Transverse colon (tissue), 4 donors: ENCODE measurements at regions not wholly inside any gene's neighbourhood (a gene's known extent, or its start where the extent isn't known, plus 50 kb on each side); places are given as distances from the start of the nearest gene placed in this dataset.

Experiments used
- DNase-seq: peaks from one replicate; pipeline ENCODE4 v3.0.0-alpha.2; 2019
- H3K27ac ChIP-seq, 4 donors: fragments of 200-600 bp; sonication (generic); 2 replicates each; pipeline ENCODE4 v1.5.1; 2016 to 2018; ENCODE audit warnings: inconsistent platforms in 4 of 4
- H3K27me3 ChIP-seq: fragments of 200-600 bp; sonication (generic); 2 replicates; pipeline ENCODE4 v1.5.1; 2017; ENCODE audit warnings: inconsistent platforms
- H3K36me3 ChIP-seq, 4 donors: fragments of 200-600 bp; sonication (generic); 2 replicates each; pipeline ENCODE4 v1.5.1; 2017 to 2019; ENCODE audit warnings: inconsistent platforms in 4 of 4
- H3K4me1 ChIP-seq, 4 donors: fragments of 200-600 bp; sonication (generic); 2 replicates each; pipeline ENCODE4 v1.5.1; 2017 to 2020; ENCODE audit warnings: inconsistent platforms in 4 of 4
- H3K4me3 ChIP-seq, 4 donors: fragments of 200-600 bp; sonication (generic); 1 replicate in 1 of 4; 2 replicates in 3 of 4; pipeline versions ENCODE4 v1.5.1 to v1.6.1; 2017 to 2019; ENCODE audit warnings: inconsistent platforms in 4 of 4
- H3K9me3 ChIP-seq, 2 donors: fragments of 200-600 bp; sonication (generic); 2 replicates each; pipeline ENCODE4 v1.5.1; 2017 to 2019; ENCODE audit warnings: inconsistent platforms in 2 of 2
- CTCF ChIP-seq, 5 experiments: fragments of 200-600 bp in 3 of 5; fragments of 450-650 bp in 2 of 5; sonication (generic) in 3 of 5; IDR thresholded peaks; 1 replicate in 2 of 5; 2 replicates in 3 of 5; pipeline ENCODE4 v1.5.1; 2016 to 2017; ENCODE audit warnings: antibody characterized with exemption in 5 of 5, inconsistent platforms in 3 of 5, mild to moderate bottlenecking in 2 of 5, moderate library complexity in 1 of 5
- EP300 ChIP-seq: sonication (generic); formaldehyde crosslinking; IDR thresholded peaks from one replicate; pipeline ENCODE4 v1.6.1; 2017; ENCODE audit warnings: antibody characterized with exemption, low read depth
- POLR2A ChIP-seq: fragments of 450-650 bp; IDR thresholded peaks from one replicate; pipeline ENCODE4 v1.6.1; 2016; ENCODE audit warnings: antibody characterized with exemption, mild to moderate bottlenecking, moderate library complexity
- POLR2AphosphoS5 ChIP-seq, 3 donors: sonication (generic); formaldehyde crosslinking; IDR thresholded peaks; one replicate each; pipeline ENCODE4 v1.6.1; 2016; ENCODE audit warnings: antibody characterized with exemption in 3 of 3
- WGBS, 2 donors: methylation state at CpG; one replicate each; pipeline ENCODE4 v1.1.5; 2018; ENCODE audit warnings: low coverage in 1 of 2; 5-methylcytosine and 5-hydroxymethylcytosine counted together
- in situ Hi-C, 4 donors: fragments of 200-750 bp; cut with MboI; loops; one replicate each; pipeline versions ENCODE4 v1.15.0 to v1.15.1; 2017; ENCODE audit warnings: low sequenced_read_pairs in 3 of 4, low pct_ligation_motif_present in 1 of 4, low pct_unique_long_range_greater_than_20kb in 1 of 4
- intact Hi-C: fragments of 100-400 bp; cut with DNase I; formaldehyde crosslinking; loops from one replicate; pipeline ENCODE4 v1.15.1; 2023; ENCODE audit warnings: low total_unique reads

DNA sequence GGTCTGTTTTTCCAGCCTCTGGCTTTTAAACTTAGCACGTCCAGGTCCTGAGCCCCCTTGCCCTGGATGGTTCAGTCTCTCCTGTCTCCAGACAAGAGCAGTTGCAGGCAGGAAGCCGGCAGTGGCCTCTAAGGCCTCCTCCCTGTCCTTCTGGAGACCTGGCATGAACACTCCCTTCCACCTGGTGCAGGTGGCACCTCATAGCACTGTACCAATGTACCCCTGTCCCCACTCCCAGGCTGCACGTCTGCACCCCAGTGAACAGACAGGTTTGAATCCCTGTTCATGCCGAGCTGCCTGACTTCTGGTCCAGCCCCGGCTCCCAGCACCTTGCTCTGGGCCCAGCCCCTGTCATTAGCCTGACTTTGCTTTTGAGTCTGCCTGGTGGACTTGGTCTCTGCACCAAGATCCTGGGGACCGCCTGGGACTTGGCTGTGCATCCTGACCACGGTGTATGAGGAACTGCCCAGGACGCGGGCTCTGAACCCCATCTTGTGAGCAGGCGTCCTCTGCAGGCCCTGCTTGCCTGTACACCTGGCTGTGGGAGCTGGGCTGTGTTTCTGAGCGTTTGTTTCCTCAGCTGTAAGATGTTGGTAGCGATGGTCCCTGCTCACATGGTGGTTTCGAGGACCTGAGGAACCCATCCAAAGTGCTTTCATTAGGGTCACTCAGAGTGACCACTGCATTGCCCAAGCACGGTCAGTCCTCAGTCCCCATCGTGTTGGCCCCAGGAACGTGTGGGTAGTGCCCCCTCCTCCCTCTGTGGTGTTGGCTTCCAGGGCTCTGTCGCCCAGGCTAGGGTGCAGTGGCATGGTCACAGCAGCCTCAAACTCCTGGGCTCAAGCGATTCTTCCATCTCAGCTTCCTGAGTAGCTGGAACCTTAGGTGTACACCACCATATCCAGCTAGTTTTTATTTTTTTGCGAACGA, 75.0 kb upstream of the SHANK2 start:
- no peak for DNase-seq
- Histone ChIP-seq H3K4me1 (no peaks in the 10 kb centered on the region), H3K4me3 (no peak overlapping the region), H3K36me3 (no peaks in the 10 kb centered on the region), H3K9me3 (no peaks in the 10 kb centered on the region), H3K27ac (no peak overlapping the region), H3K27me3 (no peaks in the 10 kb centered on the region)
- in situ Hi-C loops (no loop called here), intact Hi-C loops (no loop called here)
- TF ChIP-seq POLR2AphosphoS5 (IDR thresholded peaks at IDR 0.05) (no peak), CTCF (IDR thresholded peaks at IDR 0.05) (no peak), EP300 (no peak), POLR2A (no peak)
- WGBS, 2 donors, result 86% methylated on average over 18 of the region's 20 CpGs; no CpG with 5 or more reads in 1 of the 2 donors

DNA sequence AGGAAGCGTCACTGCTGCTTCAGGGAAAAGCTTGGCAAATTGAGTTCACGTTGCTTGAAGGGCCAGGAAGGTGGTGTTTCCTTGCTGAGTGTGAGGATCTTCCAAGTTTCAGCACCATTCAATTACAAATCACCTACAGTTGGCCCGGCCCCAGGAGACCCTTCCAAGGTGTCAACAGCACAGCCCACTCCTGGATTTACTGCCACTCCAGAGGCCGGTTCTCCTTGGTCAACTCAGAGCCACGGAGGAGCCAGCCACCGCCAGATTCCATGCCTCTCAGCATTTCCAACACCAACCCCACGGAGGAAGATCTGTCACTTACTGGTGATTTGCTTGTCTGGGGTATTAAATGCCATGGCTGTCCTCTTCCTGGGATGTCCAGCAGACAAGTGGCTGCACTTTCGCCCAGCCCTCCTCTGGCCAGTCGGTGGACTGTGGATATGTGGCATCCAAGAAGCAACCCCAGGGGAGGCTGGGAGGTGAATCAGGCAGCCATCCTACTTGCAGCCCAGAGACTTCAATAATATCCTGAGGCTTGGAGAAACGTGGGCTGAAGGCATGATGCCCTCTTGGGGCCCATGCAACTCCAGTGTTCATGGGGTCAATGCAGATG, 74.1 kb upstream of the SHANK2 start:
- in situ Hi-C loops (no loop called here), intact Hi-C loops (no loop called here)
- Histone ChIP-seq H3K9me3 (no peaks in the 10 kb centered on the region), H3K4me1 (no peaks in the 10 kb centered on the region), H3K4me3 (no peak overlapping the region), H3K36me3 (no peaks in the 10 kb centered on the region), H3K27ac (no peak overlapping the region), H3K27me3 (no peaks in the 10 kb centered on the region)
- 83% methylated on average over 10 of the region's 10 CpGs; no CpG with 5 or more reads in 1 of the 2 donors for WGBS, 2 donors
- no peak for TF ChIP-seq EP300
- no peak for TF ChIP-seq POLR2A
- no peak for TF ChIP-seq POLR2AphosphoS5 (IDR thresholded peaks at IDR 0.05)
- TF ChIP-seq CTCF (IDR thresholded peaks at IDR 0.05), result no peak
- DNase-seq, result no peak

- intact Hi-C loops, result no loop called here
- no peak for DNase-seq
- H3K27me3 ChIP-seq, result no peaks in the 10 kb centered on the region
- no peak for TF ChIP-seq POLR2A
- no peak for TF ChIP-seq EP300
- no peak for TF ChIP-seq CTCF (IDR thresholded peaks at IDR 0.05)
- TF ChIP-seq POLR2AphosphoS5 (IDR thresholded peaks at IDR 0.05), result no peak
- no peak overlapping the region for H3K4me3 ChIP-seq
- H3K4me1 ChIP-seq, result no peaks in the 10 kb centered on the region
- H3K27ac ChIP-seq, result no peak overlapping the region
- no peaks in the 10 kb centered on the region for H3K9me3 ChIP-seq
- WGBS, 2 donors, result 85 to 86% methylated on average over 6 to 24 of the region's 24 CpGs
- in situ Hi-C loops, result no loop called here
- no peaks in the 10 kb centered on the region for H3K36me3 ChIP-seq
Measured at GRCh38 chr11:71325418-71326327, 73.3 kb upstream of the SHANK2 start.
